K562 (cell line): ENCODE measurements at regions not wholly inside any gene's neighbourhood (a gene's known extent, or its start where the extent isn't known, plus 50 kb on each side); places are given as distances from the start of the nearest gene placed in this dataset.
"Not testable (repeated sequence)": the region's sequence is repeated elsewhere in the genome, so short reads cannot be mapped to it uniquely, and the experiment has no call there.

ENCODE experiments used
- ATAC-seq: fragments of 200-7000 bp; cut with Tn5 transposase; 3 replicates; pipeline ENCODE4 v1.9.1; 2020; ENCODE audit warnings: moderate library complexity
- BruUV-seq: library from RNA; stranded (reverse); fragments of 400-500 nt; replicated peaks from 2 replicates; lab custom pipeline; 2021; lab: Mats Ljungman, UMichigan
- CTCF ChIA-PET: fragments of 300-600 bp; formaldehyde crosslinking; extraction: SDS; loops from one replicate; lab custom pipeline; 2021; ENCODE audit warnings: low intra/inter-chr PET ratio; lab: Yijun Ruan, JAX
- POLR2A ChIA-PET: fragments of 300-600, 350-650 bp; sonication (Branson Sonifier 250); formaldehyde crosslinking; extraction: SDS; loops from one replicate; lab custom pipeline; 2021; ENCODE audit warnings: antibody characterized with exemption, inconsistent platforms; lab: Yijun Ruan, JAX
- DNase-seq, 4 experiments: peaks; one replicate each; pipeline versions ENCODE4 v3.0.0 to v3.0.0-alpha.2; 2011 to 2018; ENCODE audit warnings: low spot score in 3 of 4, mixed read lengths in 3 of 4; ENCODE audit errors: extremely low read depth in 1 of 4
- FAIRE-seq: peaks from 2 replicates; lab custom pipeline; 2011; peaks lifted over from hg19 to GRCh38; lab: Jason Lieb, UNC
- H2AFZ ChIP-seq: 2 replicates; pipeline ENCODE4 v1.6.0; 2011; ENCODE audit warnings: low read depth, low read length, control low read depth, inconsistent platforms
- H3K27ac ChIP-seq: fragments of 200-600 bp; 3 replicates; pipeline ENCODE4 v1.8.0; 2011; ENCODE audit warnings: low read depth, mild to moderate bottlenecking, control low read depth, inconsistent platforms, low read length, moderate library complexity, mixed read lengths; ENCODE audit errors: extremely low read depth
- H3K27me3 ChIP-seq, 2 experiments: fragments of 300-600 bp in 1 of 2; 2 replicates in 1 of 2; 3 replicates in 1 of 2; pipeline versions ENCODE4 v1.6.0 to v1.8.0; 2011; ENCODE audit warnings: inconsistent platforms in 2 of 2, low read length in 2 of 2, mild to moderate bottlenecking in 1 of 2, mixed read lengths in 1 of 2, moderate library complexity in 1 of 2; ENCODE audit not compliant: control insufficient read depth in 2 of 2, insufficient read depth in 2 of 2
- H3K36me3 ChIP-seq: fragments of 300-600 bp; 3 replicates; pipeline ENCODE4 v1.8.0; 2011; ENCODE audit warnings: mild to moderate bottlenecking, low read length, inconsistent platforms; ENCODE audit not compliant: control insufficient read depth, insufficient read depth
- H3K4me1 ChIP-seq, 2 experiments: fragments of 200-600 bp in 1 of 2; replicated peaks in 1 of 2; 2 replicates in 1 of 2; 3 replicates in 1 of 2; pipeline versions ENCODE4 v1.5.1 to v1.8.0; 2011; ENCODE audit warnings: inconsistent platforms in 2 of 2, low read length in 2 of 2, mild to moderate bottlenecking in 1 of 2, mixed read lengths in 1 of 2, moderate library complexity in 1 of 2; ENCODE audit not compliant: control insufficient read depth in 2 of 2, insufficient read depth in 2 of 2
- H3K4me2 ChIP-seq: 2 replicates; pipeline ENCODE4 v1.6.1; 2011; ENCODE audit warnings: low read length, control low read depth, inconsistent platforms, mixed read lengths; ENCODE audit not compliant: insufficient read depth
- H3K4me3 ChIP-seq: fragments of 200-600 bp; sonication (generic), shearing (Covaris generic); 2 replicates; pipeline ENCODE4 v1.5.1; 2016; ENCODE audit warnings: control low read depth, inconsistent platforms
- H3K79me2 ChIP-seq: fragments of 200-600 bp; 3 replicates; pipeline ENCODE4 v1.8.0; 2011; ENCODE audit warnings: low read length, inconsistent platforms; ENCODE audit not compliant: control insufficient read depth, insufficient read depth
- H3K9ac ChIP-seq, 2 experiments: 2 replicates each; pipeline versions ENCODE4 v1.6.0 to v1.6.1; 2011; ENCODE audit warnings: low read depth in 2 of 2, low read length in 2 of 2, control low read depth in 1 of 2, inconsistent platforms in 1 of 2, mild to moderate bottlenecking in 1 of 2, mixed read lengths in 1 of 2; ENCODE audit not compliant: insufficient read depth in 1 of 2
- H3K9me1 ChIP-seq: one replicate; pipeline ENCODE4 v1.6.0; 2011; ENCODE audit warnings: inconsistent platforms, mild to moderate bottlenecking, low read length, moderate library complexity; ENCODE audit not compliant: control insufficient read depth, insufficient read depth
- H3K9me3 ChIP-seq: replicated peaks from 2 replicates; pipeline ENCODE4 v1.5.1; 2011; ENCODE audit warnings: low read depth, low read length, inconsistent platforms; ENCODE audit not compliant: control insufficient read depth, insufficient read depth
- H4K20me1 ChIP-seq: replicated peaks from 2 replicates; pipeline ENCODE4 v1.6.1; 2011; ENCODE audit warnings: low read length, inconsistent platforms, mixed read lengths; ENCODE audit not compliant: control insufficient read depth, insufficient read depth
- CEBPG ChIP-seq, 3 experiments: fragments of 200-800 bp in 1 of 3; sonication (Bioruptor generic) in 1 of 3; sonication (generic) in 1 of 3; formaldehyde crosslinking in 1 of 3; IDR thresholded peaks in 2 of 3; conservative IDR thresholded peaks in 1 of 3; 2 replicates each; pipeline versions ENCODE4 v1.6.1 to v1.8.0; 2016 to 2022; ENCODE audit warnings: missing compliant biosample characterization in 2 of 3, missing genetic modification characterization in 2 of 3, mild to moderate bottlenecking in 1 of 3, missing genetic modification reagents in 1 of 3
- CSDE1 ChIP-seq, 2 experiments: fragments of 450-650 bp; IDR thresholded peaks; 2 replicates each; pipeline ENCODE4 v1.6.1; 2016; ENCODE audit warnings: mild to moderate bottlenecking in 1 of 2
- EZH2 ChIP-seq: IDR thresholded peaks from 2 replicates; pipeline ENCODE4 v1.6.1; 2012; ENCODE audit warnings: low read depth, mild to moderate bottlenecking, inconsistent platforms, low read length, borderline replicate concordance
- SETDB1 ChIP-seq: IDR thresholded peaks from one replicate; pipeline ENCODE4 v1.6.1; 2012; ENCODE audit warnings: low read length, control low read depth, inconsistent platforms
- SMAD4 ChIP-seq: fragments of 250-450 bp; sonication (Bioruptor Pico); conservative IDR thresholded peaks from 2 replicates; pipeline ENCODE4 v1.8.0; 2021; ENCODE audit warnings: inconsistent platforms, mild to moderate bottlenecking, moderate library complexity
- XRCC5 ChIP-seq: fragments of 200-400 bp; formaldehyde crosslinking; IDR thresholded peaks from 2 replicates; pipeline ENCODE4 v1.6.1; 2017; ENCODE audit warnings: low read depth, mild to moderate bottlenecking, low read length
- ZFP30 ChIP-seq: fragments of 250-450 bp; sonication (Bioruptor Pico); IDR thresholded peaks from 2 replicates; pipeline ENCODE4 v1.8.0; 2022; ENCODE audit warnings: moderate library complexity, mild to moderate bottlenecking, inconsistent platforms, borderline replicate concordance
- ZNF143 ChIP-seq: sonication (generic); formaldehyde crosslinking; IDR thresholded peaks from 2 replicates; pipeline ENCODE4 v1.9.0; 2022; ENCODE audit warnings: mild to moderate bottlenecking, missing genetic modification reagents
- ZNF280A ChIP-seq: fragments of 450-650 bp; IDR thresholded peaks from 2 replicates; pipeline ENCODE4 v1.6.1; 2018; ENCODE audit warnings: mild to moderate bottlenecking, low read depth; ENCODE audit not compliant: partially characterized antibody
- ZNF57 ChIP-seq: fragments of 450-650 bp; formaldehyde crosslinking; IDR thresholded peaks from 2 replicates; pipeline ENCODE4 v1.4.0; 2020; ENCODE audit warnings: mild to moderate bottlenecking, moderate library complexity
- ZNF668 ChIP-seq: fragments of 250-450 bp; sonication (Bioruptor Pico); IDR thresholded peaks from 2 replicates; pipeline ENCODE4 v1.8.0; 2022; ENCODE audit warnings: mild to moderate bottlenecking, inconsistent platforms
- ZNF717 ChIP-seq: fragments of 250-450 bp; sonication (Bioruptor Pico); IDR thresholded peaks from 2 replicates; pipeline ENCODE4 v1.5.0; 2021
- ZNF76 ChIP-seq: fragments of 250-450 bp; sonication (Bioruptor Pico); IDR thresholded peaks from 2 replicates; pipeline ENCODE4 v1.4.0; 2020; ENCODE audit warnings: mild to moderate bottlenecking, moderate library complexity, borderline replicate concordance
- WGBS: fragments of 100-300 bp; shearing (Covaris generic); methylation state at CpG from one replicate; pipeline ENCODE4 v1.1.6; 2016; ENCODE audit warnings: low coverage, mixed read lengths; ENCODE audit not compliant: insufficient coverage; ENCODE audit errors: missing lambda C conversion rate; 5-methylcytosine and 5-hydroxymethylcytosine counted together
- in situ Hi-C: fragments of 300-500 bp; cut with MboI; formaldehyde crosslinking; loops from 4 replicates; pipeline ENCODE4 v1.15.0; 2018; ENCODE audit warnings: inconsistent platforms, mixed read lengths
- intact Hi-C: fragments of 100-400 bp; cut with micrococcal nuclease; formaldehyde crosslinking; loops from 2 replicates; pipeline ENCODE4 v1.14.2; 2022
- TF ChIP-seq, protein P1 (sequence below), 2 experiments: fragments of 450-650 bp; conservative IDR thresholded peaks; 2 replicates each; pipeline ENCODE4 v1.6.1; 2017; ENCODE audit warnings: mild to moderate bottlenecking in 2 of 2, moderate library complexity in 2 of 2

DNA sequence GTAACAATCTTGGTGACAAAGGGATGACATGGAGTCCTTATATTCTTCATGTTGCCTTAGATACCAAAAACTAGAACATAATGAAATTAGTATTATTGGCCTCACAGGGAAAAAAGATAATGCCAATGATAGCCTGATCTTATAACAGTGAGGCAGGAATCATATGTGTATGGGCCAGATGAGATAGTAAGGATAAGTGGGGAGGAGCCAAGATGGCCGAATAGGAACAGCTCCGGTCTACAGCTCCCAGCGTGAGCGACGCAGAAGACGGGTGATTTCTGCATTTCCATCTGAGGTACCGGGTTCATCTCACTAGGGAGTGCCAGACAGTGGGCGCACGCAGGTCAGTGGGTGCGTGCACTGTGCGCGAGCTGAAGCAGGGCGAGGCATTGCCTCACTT lies 1543.4 kb downstream of the OLFM4 start:
- H3K36me3 ChIP-seq, H3K4me3 ChIP-seq, BruUV-seq, CTCF ChIA-PET, POLR2A ChIA-PET, FAIRE-seq, H3K79me2 ChIP-seq, intact Hi-C loops, H3K4me2 ChIP-seq, H3K9ac ChIP-seq, H3K27ac ChIP-seq, H3K9me1 ChIP-seq, H3K9me3 ChIP-seq, H2AFZ ChIP-seq, ATAC-seq, in situ Hi-C loops, H3K4me1 ChIP-seq, H4K20me1 ChIP-seq, DNase-seq, H3K27me3 ChIP-seq: not testable (repeated sequence)
- WGBS = 0% methylated on average over 5 of the region's 13 CpGs

DNA sequence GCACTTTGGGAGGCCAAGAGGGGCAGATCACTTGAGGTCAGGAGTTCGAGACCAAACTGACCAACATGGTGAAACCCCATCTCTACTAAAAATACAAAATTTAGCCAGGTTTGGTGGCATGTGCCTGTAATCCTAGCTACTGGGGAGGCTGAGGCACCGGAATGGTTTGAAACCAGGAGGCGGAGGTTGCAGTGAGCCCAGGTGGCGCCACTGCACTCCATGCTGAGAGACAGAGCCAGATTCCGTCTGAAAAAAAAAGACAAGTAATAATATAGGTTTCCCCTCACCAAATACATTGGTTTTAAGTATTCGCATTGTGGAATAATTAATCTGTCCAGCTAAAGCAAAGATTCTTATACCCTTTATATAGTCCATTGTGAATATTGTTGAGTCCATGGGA lies 1544.6 kb downstream of the OLFM4 start:
- in situ Hi-C loops (no loop called here), intact Hi-C loops (no loop called here)
- H3K9ac ChIP-seq = no peak overlapping the region
- POLR2A ChIA-PET = interaction anchor here (0.9 kb wide), 1 partner anchor 176 kb away, joined by 4 read pairs; no protein-coding TSS in a partner anchor
- no peaks in the 10 kb centered on the region for H3K9me3 ChIP-seq
- H3K27me3 ChIP-seq = no peaks in the 10 kb centered on the region
- H3K27ac ChIP-seq = no peak overlapping the region
- no peaks in the 10 kb centered on the region for H4K20me1 ChIP-seq
- no TSS peak for BruUV-seq
- DNase-seq = no peak
- no peak overlapping the region for H3K4me2 ChIP-seq
- FAIRE-seq = no peak
- H3K9me1 ChIP-seq = no peaks in the 10 kb centered on the region
- no peak for ATAC-seq
- WGBS = 3% methylated on average over 5 of the region's 6 CpGs
- no peaks in the 10 kb centered on the region for H3K4me1 ChIP-seq
- no peak overlapping the region for H3K4me3 ChIP-seq
- no peaks in the 10 kb centered on the region for H3K36me3 ChIP-seq
- no peak overlapping the region for H2AFZ ChIP-seq
- CTCF ChIA-PET = no interaction called here
- no peaks in the 10 kb centered on the region for H3K79me2 ChIP-seq
- TF ChIP-seq ZNF668 (no peak), ZNF57 (CRISPR knock-in tag) (no peak), SETDB1 (no peak), CSDE1 (IDR thresholded peaks at IDR 0.05) (no peak), SMAD4 (CRISPR knock-in tag) (no peak), CEBPG (CRISPR knock-in tag; IDR thresholded peaks at IDR 0.05) (no peak), CEBPG (tag; conservative IDR thresholded peaks at IDR 0.05 in 1 of 2, IDR thresholded peaks at IDR 0.05 in 1 of 2) (no peak), XRCC5 (no peak), ZNF76 (CRISPR knock-in tag) (no peak), ZFP30 (no peak), EZH2 (no peak), ZNF143 (CRISPR knock-in tag) (no peak), ZNF717 (CRISPR knock-in tag) (no peak), ZNF280A (no peak)
- TF ChIP-seq, protein P1, sequence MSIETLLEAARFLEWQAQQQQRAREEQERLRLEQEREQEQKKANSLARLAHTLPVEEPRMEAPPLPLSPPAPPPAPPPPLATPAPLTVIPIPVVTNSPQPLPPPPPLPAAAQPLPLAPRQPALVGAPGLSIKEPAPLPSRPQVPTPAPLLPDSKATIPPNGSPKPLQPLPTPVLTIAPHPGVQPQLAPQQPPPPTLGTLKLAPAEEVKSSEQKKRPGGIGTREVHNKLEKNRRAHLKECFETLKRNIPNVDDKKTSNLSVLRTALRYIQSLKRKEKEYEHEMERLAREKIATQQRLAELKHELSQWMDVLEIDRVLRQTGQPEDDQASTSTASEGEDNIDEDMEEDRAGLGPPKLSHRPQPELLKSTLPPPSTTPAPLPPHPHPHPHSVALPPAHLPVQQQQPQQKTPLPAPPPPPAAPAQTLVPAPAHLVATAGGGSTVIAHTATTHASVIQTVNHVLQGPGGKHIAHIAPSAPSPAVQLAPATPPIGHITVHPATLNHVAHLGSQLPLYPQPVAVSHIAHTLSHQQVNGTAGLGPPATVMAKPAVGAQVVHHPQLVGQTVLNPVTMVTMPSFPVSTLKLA (conservative IDR thresholded peaks at IDR 0.05) = no peak
